GM19397 (cell line): ENCODE measurements at regions not wholly inside any gene's neighbourhood (a gene's known extent, or its start where the extent isn't known, plus 50 kb on each side); places are given as distances from the start of the nearest gene placed in this dataset.

Source experiments
- ATAC-seq: cut with Tn5 transposase; IDR thresholded peaks from one replicate; pipeline ENCODE4 v1.9.1; 2021; ENCODE audit warnings: mild to moderate bottlenecking, moderate library complexity; ENCODE audit not compliant: unreplicated experiment

DNA sequence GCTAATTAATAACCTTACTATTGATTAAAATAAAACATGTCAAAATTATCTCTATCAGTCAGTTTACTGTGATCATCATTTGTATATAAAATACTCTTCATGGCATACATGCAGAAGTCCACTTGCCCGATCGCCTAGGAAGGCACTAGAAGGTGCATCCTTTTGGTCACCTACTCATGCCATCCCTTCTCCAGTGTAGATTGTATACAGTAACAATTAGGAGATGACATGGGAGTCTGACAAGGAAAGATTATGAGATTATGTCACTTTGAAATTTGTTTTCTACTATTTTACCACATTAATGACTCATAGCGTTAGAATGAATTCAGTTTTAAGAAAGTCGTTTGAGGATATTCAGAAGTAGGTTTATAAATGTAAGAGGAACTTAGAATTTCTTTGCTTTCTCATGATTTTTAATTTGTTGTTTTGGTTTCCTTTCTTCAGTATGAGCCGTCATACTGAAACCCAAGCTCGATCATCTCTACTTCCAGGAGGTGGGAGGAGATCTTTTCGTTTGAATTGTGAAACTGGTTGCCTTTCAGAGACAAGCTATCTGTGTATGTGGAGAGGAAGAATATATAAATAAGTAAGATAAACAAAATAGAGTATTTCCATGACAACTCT, 51.1 kb upstream of the UNC5C start:
- ATAC-seq = peak; percentile 60
